Amniotic stem cell (primary cell): ENCODE measurements at regions not wholly inside any gene's neighbourhood (a gene's known extent, or its start where the extent isn't known, plus 50 kb on each side); places are given as distances from the start of the nearest gene placed in this dataset.
"Not testable (repeated sequence)": the region's sequence is repeated elsewhere in the genome, so short reads cannot be mapped to it uniquely, and the experiment has no call there.

Experiments used
- DNase-seq: peaks from one replicate; lab custom pipeline; 2025; lab: John Stamatoyannopoulos, UW

GRCh38 chr22:22756551-22757201, 112.3 kb downstream of the GGTLC2 start:
- DNase-seq = not testable (repeated sequence)

GRCh38 chr22:22758101-22758807, 113.8 kb downstream of the GGTLC2 start:
- not testable (repeated sequence) for DNase-seq

- no peak for DNase-seq
These were observed 115.0 kb downstream of the GGTLC2 start for GRCh38 chr22:22759371-22759770.

GRCh38 chr22:22759889-22760546, 115.6 kb downstream of the GGTLC2 start:
- DNase-seq = no peak

GRCh38 chr22:22761606-22761962, 117.2 kb downstream of the GGTLC2 start:
- DNase-seq = no peak

GRCh38 chr22:22761963-22762772, 117.8 kb downstream of the GGTLC2 start:
- DNase-seq = no peak

- no peak for DNase-seq
These were observed 119.1 kb downstream of the GGTLC2 start for GRCh38 chr22:22763512-22763911.

GRCh38 chr22:22764085-22764484, 119.7 kb downstream of the GGTLC2 start:
- DNase-seq = no peak

GRCh38 chr22:22767876-22768602, 119.6 kb upstream of the IGLL5 start:
- no peak for DNase-seq

- no peak for DNase-seq
These were observed 118.7 kb upstream of the IGLL5 start for GRCh38 chr22:22768885-22769284.

- no peak for DNase-seq
These were observed 118.0 kb upstream of the IGLL5 start for GRCh38 chr22:22769434-22770279.

GRCh38 chr22:22770280-22770871, 117.2 kb upstream of the IGLL5 start:
- DNase-seq = no peak

GRCh38 chr22:22770881-22771280, 116.7 kb upstream of the IGLL5 start:
- no peak for DNase-seq

GRCh38 chr22:22771696-22772377, 115.8 kb upstream of the IGLL5 start:
- DNase-seq = no peak

- no peak for DNase-seq
These were observed 115.2 kb upstream of the IGLL5 start for GRCh38 chr22:22772396-22772795.

GRCh38 chr22:22772883-22773282, 114.7 kb upstream of the IGLL5 start:
- no peak for DNase-seq

- no peak for DNase-seq
These were observed 114.2 kb upstream of the IGLL5 start for GRCh38 chr22:22773427-22773826.

GRCh38 chr22:22773979-22774604, 113.5 kb upstream of the IGLL5 start:
- no peak for DNase-seq

GRCh38 chr22:22774762-22775161, 112.9 kb upstream of the IGLL5 start:
- not testable (repeated sequence) for DNase-seq
